ENCODE measurements at regions not wholly inside any gene's neighbourhood (a gene's known extent, or its start where the extent isn't known, plus 50 kb on each side); places are given as distances from the start of the nearest gene placed in this dataset.

DNA sequence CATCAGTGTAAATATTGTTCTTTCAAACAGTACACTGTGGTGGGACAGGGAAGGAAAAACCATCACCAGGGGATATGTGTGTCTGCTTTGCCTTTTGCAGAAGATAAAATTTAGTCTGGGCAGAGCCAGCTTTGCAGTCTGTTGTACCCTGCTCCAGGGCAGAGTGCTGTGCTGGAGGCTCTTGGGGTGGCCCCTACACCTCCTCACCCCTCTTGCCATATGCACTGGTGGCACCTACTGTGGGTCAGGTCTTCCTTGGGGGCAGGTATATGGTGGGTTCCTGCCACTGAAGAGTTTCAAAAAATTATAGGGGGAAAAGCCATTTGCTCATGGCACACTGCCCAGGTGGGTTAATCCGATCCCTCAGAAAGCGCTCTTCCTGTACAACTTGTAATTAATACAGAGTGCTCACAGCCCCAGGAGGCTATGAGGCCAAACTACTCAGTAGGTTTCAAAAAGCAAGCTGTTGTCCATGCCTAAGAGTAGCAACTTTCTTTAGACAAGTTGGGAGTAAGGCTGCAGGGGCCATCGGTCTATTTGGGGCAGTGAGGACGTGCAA is 112.7 kb upstream of the BMPER start:
- WGBS, 4 donors, result 92 to 100% (median 93%) methylated on average over 4 of the region's 4 CpGs
- H3K4me3 ChIP-seq, result no peak overlapping the region
- DNase-seq, result no peak
- no peak overlapping the region for H3K27ac ChIP-seq
- intact Hi-C loops (cut with DNase I), result no loop called here
- peaks cover 0 to 4% (median 0%) of the 10 kb centered on the region in 12 donors for H3K4me1 ChIP-seq
- no peaks in the 10 kb centered on the region for H3K36me3 ChIP-seq
- no peak for TF ChIP-seq POLR2A (IDR thresholded peaks at IDR 0.05)
- TF ChIP-seq, protein P1, sequence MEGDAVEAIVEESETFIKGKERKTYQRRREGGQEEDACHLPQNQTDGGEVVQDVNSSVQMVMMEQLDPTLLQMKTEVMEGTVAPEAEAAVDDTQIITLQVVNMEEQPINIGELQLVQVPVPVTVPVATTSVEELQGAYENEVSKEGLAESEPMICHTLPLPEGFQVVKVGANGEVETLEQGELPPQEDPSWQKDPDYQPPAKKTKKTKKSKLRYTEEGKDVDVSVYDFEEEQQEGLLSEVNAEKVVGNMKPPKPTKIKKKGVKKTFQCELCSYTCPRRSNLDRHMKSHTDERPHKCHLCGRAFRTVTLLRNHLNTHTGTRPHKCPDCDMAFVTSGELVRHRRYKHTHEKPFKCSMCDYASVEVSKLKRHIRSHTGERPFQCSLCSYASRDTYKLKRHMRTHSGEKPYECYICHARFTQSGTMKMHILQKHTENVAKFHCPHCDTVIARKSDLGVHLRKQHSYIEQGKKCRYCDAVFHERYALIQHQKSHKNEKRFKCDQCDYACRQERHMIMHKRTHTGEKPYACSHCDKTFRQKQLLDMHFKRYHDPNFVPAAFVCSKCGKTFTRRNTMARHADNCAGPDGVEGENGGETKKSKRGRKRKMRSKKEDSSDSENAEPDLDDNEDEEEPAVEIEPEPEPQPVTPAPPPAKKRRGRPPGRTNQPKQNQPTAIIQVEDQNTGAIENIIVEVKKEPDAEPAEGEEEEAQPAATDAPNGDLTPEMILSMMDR (IDR thresholded peaks at IDR 0.05), result no peak
- no peaks in the 10 kb centered on the region for H3K9me3 ChIP-seq
- no peak for ATAC-seq
- H3K27me3 ChIP-seq, result no peaks in the 10 kb centered on the region

DNA sequence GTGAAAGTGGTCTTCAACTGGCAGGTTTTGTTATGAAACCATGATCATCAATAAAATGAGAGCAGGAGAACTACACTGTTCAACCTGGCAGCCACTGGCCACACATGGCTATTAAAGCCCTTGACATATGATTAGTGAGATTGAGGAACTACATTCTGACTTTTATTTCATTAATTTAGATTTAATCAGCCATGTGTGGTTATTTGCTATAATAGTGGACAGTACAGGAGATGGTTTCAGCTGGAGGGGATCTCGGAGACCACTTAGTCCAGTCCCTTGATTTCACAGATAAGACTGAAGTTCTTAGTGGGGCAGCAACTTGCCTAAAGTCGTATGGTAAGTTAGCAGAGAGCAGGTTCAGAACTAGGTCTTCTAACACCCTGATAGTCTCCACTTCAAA is 111.7 kb upstream of the BMPER start:
- H3K27me3 ChIP-seq, result no peaks in the 10 kb centered on the region
- 89 to 97% (median 90%) methylated on average over 2 of the region's 2 CpGs for WGBS, 4 donors
- H3K27ac ChIP-seq, result no peak overlapping the region
- H3K36me3 ChIP-seq, result no peaks in the 10 kb centered on the region
- DNase-seq (no peak), ATAC-seq (no peak)
- no peak overlapping the region for H3K4me3 ChIP-seq
- no peak for TF ChIP-seq POLR2A (IDR thresholded peaks at IDR 0.05)
- TF ChIP-seq, protein P1 (IDR thresholded peaks at IDR 0.05), result no peak
- no peaks in the 10 kb centered on the region for H3K9me3 ChIP-seq
- H3K4me1 ChIP-seq, result peaks cover 0 to 4% (median 0%) of the 10 kb centered on the region in 12 donors
- intact Hi-C loops (cut with DNase I), result no loop called here

DNA sequence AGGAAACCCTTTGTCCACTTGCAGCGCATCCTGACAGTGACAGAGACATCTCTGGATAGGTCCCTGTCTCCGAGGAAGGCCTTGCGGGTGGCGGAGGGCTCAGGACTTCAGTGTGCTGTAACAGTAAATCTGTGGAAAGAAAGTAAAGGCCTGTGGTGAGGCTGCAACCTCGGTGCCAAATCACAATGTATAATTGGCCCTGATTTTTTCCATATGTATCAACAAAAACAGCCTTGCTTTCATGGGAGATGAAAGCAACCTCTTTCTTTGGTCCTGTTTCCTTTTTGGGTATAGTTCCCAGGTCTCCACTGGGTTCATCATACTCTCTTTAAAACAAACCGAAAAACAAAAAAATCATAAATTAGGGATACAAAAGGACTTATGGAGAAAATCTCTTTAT is 110.9 kb upstream of the BMPER start:
- Histone ChIP-seq H3K4me1 (no peaks in the 10 kb centered on the region), H3K9me3 (no peaks in the 10 kb centered on the region), H3K4me3 (no peak overlapping the region), H3K27ac (no peak overlapping the region), H3K36me3 (no peaks in the 10 kb centered on the region), H3K27me3 (no peaks in the 10 kb centered on the region)
- DNase-seq (no peak), ATAC-seq (no peak)
- TF ChIP-seq, protein P1 (IDR thresholded peaks at IDR 0.05), result no peak
- TF ChIP-seq POLR2A (IDR thresholded peaks at IDR 0.05), result no peak
- intact Hi-C loops (cut with DNase I), result no loop called here
- 90 to 96% (median 94%) methylated on average over 6 of the region's 6 CpGs for WGBS, 4 donors

DNA sequence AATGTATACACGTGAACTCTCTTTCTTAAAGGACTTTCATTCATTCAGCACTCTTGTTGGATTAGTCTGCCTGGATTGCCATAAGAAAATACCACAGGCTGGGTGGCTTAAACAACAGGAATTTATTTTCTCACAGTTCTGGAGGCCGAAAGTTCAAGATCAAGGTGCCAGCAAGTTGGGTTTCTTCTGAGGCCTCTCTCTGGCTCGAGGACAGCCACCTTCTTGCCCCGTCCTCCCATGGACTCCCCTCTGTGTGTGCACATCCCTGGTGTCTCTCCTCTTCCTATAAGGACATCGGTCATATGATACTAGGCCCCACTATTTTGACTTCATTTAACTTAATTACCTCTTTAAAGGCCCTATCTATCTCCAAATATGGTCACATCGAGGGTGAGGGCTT is 110.4 kb upstream of the BMPER start:
- Histone ChIP-seq H3K4me3 (no peak overlapping the region), H3K27ac (no peak overlapping the region), H3K4me1 (no peaks in the 10 kb centered on the region), H3K36me3 (no peaks in the 10 kb centered on the region), H3K27me3 (no peaks in the 10 kb centered on the region), H3K9me3 (no peaks in the 10 kb centered on the region)
- TF ChIP-seq POLR2A (IDR thresholded peaks at IDR 0.05), result no peak
- TF ChIP-seq, protein P1 (IDR thresholded peaks at IDR 0.05), result no peak
- intact Hi-C loops (cut with DNase I), result no loop called here
- DNase-seq, result no peak
- 93 to 96% (median 95%) methylated on average over 6 of the region's 6 CpGs for WGBS, 4 donors
- no peak for ATAC-seq

All from heart left ventricle (tissue), 16 donors.